ENCODE measurements at regions not wholly inside any gene's neighbourhood (a gene's known extent, or its start where the extent isn't known, plus 50 kb on each side); places are given as distances from the start of the nearest gene placed in this dataset.

- Mint-ChIP-seq H3K9me3 (peaks cover 3% of the 10 kb centered on the region), H3K4me1 (no peaks in the 10 kb centered on the region), H3K27ac (ENCODE audit: unreplicated experiment) (no peak overlapping the region), H3K4me3 (no peak overlapping the region), H3K27me3 (ENCODE audit: low read depth) (peaks cover 12% of the 10 kb centered on the region), H3K36me3 (ENCODE audit: low read depth) (no peaks in the 10 kb centered on the region)
- DNase-seq (ENCODE audit: low read depth, low spot score): no peak
- TF ChIP-seq CTCF (conservative IDR thresholded peaks at IDR 0.05): no peak
Measured at GRCh38 chr2:31729065-31729439, 148.3 kb upstream of the SRD5A2 start.

GRCh38 chr2:31728406-31729064 lies 147.8 kb upstream of the SRD5A2 start:
- Mint-ChIP-seq H3K27me3 (ENCODE audit: low read depth) (peaks cover 12% of the 10 kb centered on the region), H3K36me3 (ENCODE audit: low read depth) (no peaks in the 10 kb centered on the region), H3K9me3 (peaks cover 3% of the 10 kb centered on the region), H3K27ac (ENCODE audit: unreplicated experiment) (no peak overlapping the region), H3K4me1 (no peaks in the 10 kb centered on the region), H3K4me3 (no peak overlapping the region)
- DNase-seq (ENCODE audit: low read depth, low spot score): no peak
- TF ChIP-seq CTCF (conservative IDR thresholded peaks at IDR 0.05): no peak

GRCh38 chr2:31726457-31726856 lies 145.7 kb upstream of the SRD5A2 start:
- Mint-ChIP-seq H3K36me3 (ENCODE audit: low read depth) (no peaks in the 10 kb centered on the region), H3K27me3 (ENCODE audit: low read depth) (peaks cover 11% of the 10 kb centered on the region), H3K9me3 (peaks cover 3% of the 10 kb centered on the region), H3K4me1 (no peaks in the 10 kb centered on the region), H3K4me3 (no peak overlapping the region), H3K27ac (ENCODE audit: unreplicated experiment) (no peak overlapping the region)
- no peak for DNase-seq (ENCODE audit: low read depth, low spot score)
- TF ChIP-seq CTCF (conservative IDR thresholded peaks at IDR 0.05): no peak

- Mint-ChIP-seq H3K9me3 (peaks cover 3% of the 10 kb centered on the region), H3K36me3 (ENCODE audit: low read depth) (no peaks in the 10 kb centered on the region), H3K27me3 (ENCODE audit: low read depth) (peaks cover 17% of the 10 kb centered on the region), H3K4me1 (no peaks in the 10 kb centered on the region), H3K4me3 (no peak overlapping the region), H3K27ac (ENCODE audit: unreplicated experiment) (no peak overlapping the region)
- no peak for DNase-seq (ENCODE audit: low read depth, low spot score)
- no peak for TF ChIP-seq CTCF (conservative IDR thresholded peaks at IDR 0.05)
Measured at GRCh38 chr2:31725444-31725843, 144.7 kb upstream of the SRD5A2 start.

GRCh38 chr2:31711737-31712136 lies 131.0 kb upstream of the SRD5A2 start:
- Mint-ChIP-seq H3K4me3 (no peak overlapping the region), H3K27ac (ENCODE audit: unreplicated experiment) (no peak overlapping the region), H3K27me3 (ENCODE audit: low read depth) (peaks cover 12% of the 10 kb centered on the region), H3K36me3 (ENCODE audit: low read depth) (no peaks in the 10 kb centered on the region), H3K4me1 (no peaks in the 10 kb centered on the region), H3K9me3 (peaks cover under 1% of the 10 kb centered on the region)
- TF ChIP-seq CTCF (conservative IDR thresholded peaks at IDR 0.05): no peak
- DNase-seq (ENCODE audit: low read depth, low spot score): no peak

Measured in neural crest cell (in vitro differentiated cells).